ENCODE measurements at regions not wholly inside any gene's neighbourhood (a gene's known extent, or its start where the extent isn't known, plus 50 kb on each side); places are given as distances from the start of the nearest gene placed in this dataset.

GRCh38 chrX:101764538-101764937, 104.9 kb upstream of the ARMCX2 start:
- TF ChIP-seq CTCF (IDR thresholded peaks at IDR 0.05) (no peak), POLR2A (IDR thresholded peaks at IDR 0.05) (no peak)

Measured in breast epithelium (tissue), 3 donors.